ENCODE measurements at regions not wholly inside any gene's neighbourhood (a gene's known extent, or its start where the extent isn't known, plus 50 kb on each side); places are given as distances from the start of the nearest gene placed in this dataset.

GRCh38 chr11:8793114-8793777 lies 110.7 kb downstream of the RPL27A start:
- Histone ChIP-seq H3K9me3 (ENCODE audit: severe bottlenecking) (no peaks in the 10 kb centered on the region), H3K36me3 (ENCODE audit: low read depth) (peaks cover 34% of the 10 kb centered on the region), H3K27me3 (ENCODE audit: insufficient read depth, poor library complexity, severe bottlenecking) (no peaks in the 10 kb centered on the region), H3K4me1 (ENCODE audit: insufficient read depth, poor library complexity, severe bottlenecking) (peaks cover 8% of the 10 kb centered on the region), H3K4me3 (ENCODE audit: severe bottlenecking) (no peak overlapping the region), H3K27ac (ENCODE audit: poor library complexity, severe bottlenecking) (peak overlapping the region; percentile 4)
- ATAC-seq (ENCODE audit: low read depth) (no peak), DNase-seq (ENCODE audit: low spot score) (no peak)
- TF ChIP-seq, protein P1, sequence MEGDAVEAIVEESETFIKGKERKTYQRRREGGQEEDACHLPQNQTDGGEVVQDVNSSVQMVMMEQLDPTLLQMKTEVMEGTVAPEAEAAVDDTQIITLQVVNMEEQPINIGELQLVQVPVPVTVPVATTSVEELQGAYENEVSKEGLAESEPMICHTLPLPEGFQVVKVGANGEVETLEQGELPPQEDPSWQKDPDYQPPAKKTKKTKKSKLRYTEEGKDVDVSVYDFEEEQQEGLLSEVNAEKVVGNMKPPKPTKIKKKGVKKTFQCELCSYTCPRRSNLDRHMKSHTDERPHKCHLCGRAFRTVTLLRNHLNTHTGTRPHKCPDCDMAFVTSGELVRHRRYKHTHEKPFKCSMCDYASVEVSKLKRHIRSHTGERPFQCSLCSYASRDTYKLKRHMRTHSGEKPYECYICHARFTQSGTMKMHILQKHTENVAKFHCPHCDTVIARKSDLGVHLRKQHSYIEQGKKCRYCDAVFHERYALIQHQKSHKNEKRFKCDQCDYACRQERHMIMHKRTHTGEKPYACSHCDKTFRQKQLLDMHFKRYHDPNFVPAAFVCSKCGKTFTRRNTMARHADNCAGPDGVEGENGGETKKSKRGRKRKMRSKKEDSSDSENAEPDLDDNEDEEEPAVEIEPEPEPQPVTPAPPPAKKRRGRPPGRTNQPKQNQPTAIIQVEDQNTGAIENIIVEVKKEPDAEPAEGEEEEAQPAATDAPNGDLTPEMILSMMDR (IDR thresholded peaks at IDR 0.05; ENCODE audit: poor library complexity, severe bottlenecking): no peak

GRCh38 chr11:8794126-8794525 lies 111.5 kb downstream of the RPL27A start:
- no peak overlapping the region for H3K27ac ChIP-seq (ENCODE audit: poor library complexity, severe bottlenecking)
- TF ChIP-seq, protein P1 (IDR thresholded peaks at IDR 0.05; ENCODE audit: poor library complexity, severe bottlenecking): no peak
- no peak overlapping the region for H3K4me3 ChIP-seq (ENCODE audit: severe bottlenecking)
- no peaks in the 10 kb centered on the region for H3K9me3 ChIP-seq (ENCODE audit: severe bottlenecking)
- no peaks in the 10 kb centered on the region for H3K27me3 ChIP-seq (ENCODE audit: insufficient read depth, poor library complexity, severe bottlenecking)
- no peak for ATAC-seq (ENCODE audit: low read depth)
- peaks cover 4% of the 10 kb centered on the region for H3K4me1 ChIP-seq (ENCODE audit: insufficient read depth, poor library complexity, severe bottlenecking)
- peaks cover 38% of the 10 kb centered on the region for H3K36me3 ChIP-seq (ENCODE audit: low read depth)
- no peak for DNase-seq (ENCODE audit: low spot score)

- peaks cover 39% of the 10 kb centered on the region for H3K36me3 ChIP-seq (ENCODE audit: low read depth)
- ATAC-seq (ENCODE audit: low read depth): no peak; the same call in 2 of the 3 replicates
- no peaks in the 10 kb centered on the region for H3K27me3 ChIP-seq (ENCODE audit: insufficient read depth, poor library complexity, severe bottlenecking)
- TF ChIP-seq, protein P1 (IDR thresholded peaks at IDR 0.05; ENCODE audit: poor library complexity, severe bottlenecking): peak; percentile 21
- peaks cover 4% of the 10 kb centered on the region for H3K4me1 ChIP-seq (ENCODE audit: insufficient read depth, poor library complexity, severe bottlenecking)
- no peak for DNase-seq (ENCODE audit: low spot score)
- no peak overlapping the region for H3K27ac ChIP-seq (ENCODE audit: poor library complexity, severe bottlenecking)
- H3K4me3 ChIP-seq (ENCODE audit: severe bottlenecking): no peak overlapping the region
- H3K9me3 ChIP-seq (ENCODE audit: severe bottlenecking): no peaks in the 10 kb centered on the region
Measured at GRCh38 chr11:8794677-8795103, 112.1 kb downstream of the RPL27A start.

- ATAC-seq (ENCODE audit: low read depth): no peak
- H3K27ac ChIP-seq (ENCODE audit: poor library complexity, severe bottlenecking): no peak overlapping the region
- H3K27me3 ChIP-seq (ENCODE audit: insufficient read depth, poor library complexity, severe bottlenecking): no peaks in the 10 kb centered on the region
- TF ChIP-seq, protein P1 (IDR thresholded peaks at IDR 0.05; ENCODE audit: poor library complexity, severe bottlenecking): no peak
- no peak overlapping the region for H3K4me3 ChIP-seq (ENCODE audit: severe bottlenecking)
- H3K4me1 ChIP-seq (ENCODE audit: insufficient read depth, poor library complexity, severe bottlenecking): peaks cover 4% of the 10 kb centered on the region
- no peak for DNase-seq (ENCODE audit: low spot score)
- H3K36me3 ChIP-seq (ENCODE audit: low read depth): peaks cover 48% of the 10 kb centered on the region
- H3K9me3 ChIP-seq (ENCODE audit: severe bottlenecking): no peaks in the 10 kb centered on the region
Measured at GRCh38 chr11:8796941-8797340, 114.0 kb upstream of the AKIP1 start.

DNA sequence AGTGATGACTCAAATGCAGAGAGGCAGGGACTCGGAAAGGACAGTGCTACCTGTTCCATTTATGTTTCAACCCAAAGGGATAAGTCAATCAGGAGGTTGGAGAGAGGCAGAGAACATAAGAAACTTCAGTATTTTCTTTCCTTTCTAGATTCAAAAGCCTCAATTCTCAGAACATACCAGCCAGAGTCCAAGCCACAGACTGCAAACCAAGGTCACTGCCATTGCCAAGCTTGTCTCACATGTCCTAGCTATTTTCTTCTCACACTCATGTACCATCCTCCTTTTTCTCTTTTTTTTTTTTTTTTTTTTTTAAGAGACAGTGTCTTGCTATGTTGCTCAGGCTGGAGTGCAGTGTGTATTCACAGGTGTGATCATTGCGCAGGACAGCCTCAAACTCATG lies 111.7 kb upstream of the AKIP1 start:
- H3K36me3 ChIP-seq (ENCODE audit: low read depth): peaks cover 45% of the 10 kb centered on the region
- no peaks in the 10 kb centered on the region for H3K27me3 ChIP-seq (ENCODE audit: insufficient read depth, poor library complexity, severe bottlenecking)
- ATAC-seq (ENCODE audit: low read depth) (no peak), DNase-seq (ENCODE audit: low spot score) (no peak)
- no peak overlapping the region for H3K4me3 ChIP-seq (ENCODE audit: severe bottlenecking)
- no peaks in the 10 kb centered on the region for H3K9me3 ChIP-seq (ENCODE audit: severe bottlenecking)
- TF ChIP-seq, protein P1 (IDR thresholded peaks at IDR 0.05; ENCODE audit: poor library complexity, severe bottlenecking): no peak
- H3K27ac ChIP-seq (ENCODE audit: poor library complexity, severe bottlenecking): no peak overlapping the region
- no peaks in the 10 kb centered on the region for H3K4me1 ChIP-seq (ENCODE audit: insufficient read depth, poor library complexity, severe bottlenecking)

Data from RWPE2 (cell line).